Mucosa of descending colon (tissue), 3 donors: ENCODE measurements at regions not wholly inside any gene's neighbourhood (a gene's known extent, or its start where the extent isn't known, plus 50 kb on each side); places are given as distances from the start of the nearest gene placed in this dataset.

ENCODE experiments used
- ATAC-seq: fragments of 200-7000 bp; cut with Tn5 transposase; one replicate; pipeline ENCODE4 v1.9.1; 2020; ENCODE audit warnings: mild to moderate bottlenecking, moderate library complexity
- DNase-seq, 3 donors: peaks; one replicate each; pipeline ENCODE4 v3.0.0-alpha.2; 2020
- H3K36me3 ChIP-seq: fragments of 200-600 bp; one replicate; pipeline ENCODE4 v1.8.0; 2021; ENCODE audit warnings: low read depth, mild to moderate bottlenecking
- H3K4me1 ChIP-seq: fragments of 200-600 bp; one replicate; pipeline ENCODE4 v1.8.0; 2021; ENCODE audit warnings: low read depth, mild to moderate bottlenecking
- H3K4me3 ChIP-seq: fragments of 200-600 bp; one replicate; pipeline ENCODE4 v1.8.0; 2021; ENCODE audit warnings: mild to moderate bottlenecking
- H3K9me3 ChIP-seq: fragments of 200-600 bp; one replicate; pipeline ENCODE4 v1.8.0; 2021; ENCODE audit warnings: mild to moderate bottlenecking
- CTCF ChIP-seq: fragments of 200-600 bp; IDR thresholded peaks from one replicate; pipeline ENCODE4 v1.8.0; 2022; ENCODE audit warnings: antibody characterized with exemption, mild to moderate bottlenecking
- intact Hi-C, 2 donors: fragments of 100-400 bp; cut with DNase I in 1 of 2; cut with micrococcal nuclease in 1 of 2; formaldehyde crosslinking; loops; one replicate each; pipeline versions ENCODE4 v1.11.0 to v1.11.1; 2022; cut with DNase I, micrococcal nuclease
- donor health status: DM: no; HTN: no; CAD: no; lungs with moderate emphysema.
- donor health status: DM: no; HTN: no; CAD: no.
- donor health status: DM: no; HTN: yes; CAD: no.

- Histone ChIP-seq H3K36me3 (no peaks in the 10 kb centered on the region), H3K4me3 (no peak overlapping the region), H3K9me3 (no peaks in the 10 kb centered on the region), H3K4me1 (no peaks in the 10 kb centered on the region)
- no peak for TF ChIP-seq CTCF
- DNase-seq: peak in 2 of 3 donors; percentile 21 to 31
- intact Hi-C loops: no loop called here
- ATAC-seq: peak; percentile 28
These were observed 1092.6 kb upstream of the TENM4 start for GRCh38 chr11:80533463-80533862.

GRCh38 chr11:80532633-80533232 is 1091.9 kb upstream of the TENM4 start:
- no peaks in the 10 kb centered on the region for H3K9me3 ChIP-seq
- TF ChIP-seq CTCF: no peak
- H3K4me1 ChIP-seq: no peaks in the 10 kb centered on the region
- no peaks in the 10 kb centered on the region for H3K36me3 ChIP-seq
- H3K4me3 ChIP-seq: no peak overlapping the region
- DNase-seq (no peak), ATAC-seq (no peak)
- intact Hi-C loops: no loop called here

GRCh38 chr11:80529726-80530125 is 1088.9 kb upstream of the TENM4 start:
- DNase-seq (peak in 1 of 3 donors; percentile 17), ATAC-seq (peak; percentile 69)
- Histone ChIP-seq H3K4me1 (no peaks in the 10 kb centered on the region), H3K9me3 (no peaks in the 10 kb centered on the region), H3K36me3 (no peaks in the 10 kb centered on the region), H3K4me3 (no peak overlapping the region)
- intact Hi-C loops: no loop called here
- no peak for TF ChIP-seq CTCF

GRCh38 chr11:80525663-80526405 is 1085.0 kb upstream of the TENM4 start:
- DNase-seq: no peak
- Histone ChIP-seq H3K36me3 (no peaks in the 10 kb centered on the region), H3K4me3 (no peak overlapping the region), H3K9me3 (no peaks in the 10 kb centered on the region), H3K4me1 (no peaks in the 10 kb centered on the region)
- no peak for TF ChIP-seq CTCF
- intact Hi-C loops: no loop called here
- no peak for ATAC-seq

GRCh38 chr11:80524349-80524748 is 1083.5 kb upstream of the TENM4 start:
- DNase-seq (peak in 1 of 3 donors; percentile 14), ATAC-seq (peak; percentile 85)
- H3K36me3 ChIP-seq: no peaks in the 10 kb centered on the region
- H3K4me3 ChIP-seq: no peak overlapping the region
- no peak for TF ChIP-seq CTCF
- H3K4me1 ChIP-seq: no peaks in the 10 kb centered on the region
- H3K9me3 ChIP-seq: no peaks in the 10 kb centered on the region
- intact Hi-C loops: no loop called here
